Suprapubic skin (tissue), 4 donors: ENCODE measurements at regions not wholly inside any gene's neighbourhood (a gene's known extent, or its start where the extent isn't known, plus 50 kb on each side); places are given as distances from the start of the nearest gene placed in this dataset.
"Not testable (repeated sequence)": the region's sequence is repeated elsewhere in the genome, so short reads cannot be mapped to it uniquely, and the experiment has no call there.

Experiments
- DNase-seq, 2 donors: peaks; one replicate each; pipeline ENCODE4 v3.0.0-alpha.2; 2019; ENCODE audit warnings: low spot score in 2 of 2
- H3K27ac ChIP-seq: fragments of 200-600 bp; sonication (generic); one replicate; pipeline ENCODE4 v1.5.1; 2019
- H3K27me3 ChIP-seq: fragments of 200-600 bp; sonication (generic); one replicate; pipeline ENCODE4 v1.5.1; 2019
- H3K36me3 ChIP-seq: fragments of 200-600 bp; sonication (generic); one replicate; pipeline ENCODE4 v1.5.1; 2019
- H3K4me1 ChIP-seq: fragments of 200-600 bp; sonication (generic); one replicate; pipeline ENCODE4 v1.5.1; 2019
- H3K4me3 ChIP-seq: fragments of 200-600 bp; sonication (generic); one replicate; pipeline ENCODE4 v1.5.1; 2019; ENCODE audit warnings: mild to moderate bottlenecking
- H3K9me3 ChIP-seq: fragments of 200-600 bp; sonication (generic); one replicate; pipeline ENCODE4 v1.5.1; 2019
- CTCF ChIP-seq, 2 donors: fragments of 200-600 bp in 1 of 2; fragments of 450-650 bp in 1 of 2; sonication (generic) in 1 of 2; IDR thresholded peaks; one replicate each; pipeline ENCODE4 v1.5.1; 2016 to 2019; ENCODE audit warnings: antibody characterized with exemption in 2 of 2, mild to moderate bottlenecking in 1 of 2, moderate library complexity in 1 of 2
- EP300 ChIP-seq: sonication (generic); formaldehyde crosslinking; IDR thresholded peaks from one replicate; pipeline ENCODE4 v1.6.1; 2017; ENCODE audit warnings: antibody characterized with exemption
- POLR2A ChIP-seq, 2 donors: fragments of 450-650 bp; IDR thresholded peaks; one replicate each; pipeline ENCODE4 v1.6.1; 2017; ENCODE audit warnings: antibody characterized with exemption in 2 of 2, mild to moderate bottlenecking in 2 of 2, moderate library complexity in 2 of 2
- POLR2AphosphoS5 ChIP-seq, 3 donors: sonication (generic); formaldehyde crosslinking; IDR thresholded peaks; one replicate each; pipeline ENCODE4 v1.6.1; 2017; ENCODE audit warnings: antibody characterized with exemption in 3 of 3
- WGBS: methylation state at CpG from one replicate; pipeline ENCODE4 v1.1.5; 2018; 5-methylcytosine and 5-hydroxymethylcytosine counted together

DNA sequence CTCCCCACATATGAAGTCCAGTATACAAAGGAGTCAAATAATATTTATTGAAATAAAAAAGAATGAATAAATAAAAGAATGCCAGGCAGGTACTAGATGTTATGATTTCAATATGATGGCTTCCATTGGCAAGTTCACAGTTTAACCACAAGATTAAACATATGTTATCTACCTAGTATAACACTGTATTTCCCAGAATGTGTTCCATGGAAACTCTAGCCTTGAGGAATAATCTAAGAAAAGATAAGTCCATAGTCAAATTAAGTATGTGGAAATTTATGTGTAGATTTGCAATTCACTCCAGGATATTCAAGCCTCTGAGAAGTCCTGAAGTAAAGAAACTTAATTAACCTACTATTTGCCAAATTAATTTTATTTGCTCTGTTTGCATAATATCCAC is 71.1 kb upstream of the FMNL2 start:
- H3K27ac ChIP-seq, result no peak overlapping the region
- TF ChIP-seq EP300 (no peak), CTCF (IDR thresholded peaks at IDR 0.05) (no peak), POLR2AphosphoS5 (IDR thresholded peaks at IDR 0.05) (no peak), POLR2A (IDR thresholded peaks at IDR 0.05) (no peak)
- no peaks in the 10 kb centered on the region for H3K27me3 ChIP-seq
- H3K9me3 ChIP-seq, result no peaks in the 10 kb centered on the region
- no peak for DNase-seq
- H3K36me3 ChIP-seq, result no peaks in the 10 kb centered on the region
- no peak overlapping the region for H3K4me3 ChIP-seq
- H3K4me1 ChIP-seq, result no peaks in the 10 kb centered on the region

DNA sequence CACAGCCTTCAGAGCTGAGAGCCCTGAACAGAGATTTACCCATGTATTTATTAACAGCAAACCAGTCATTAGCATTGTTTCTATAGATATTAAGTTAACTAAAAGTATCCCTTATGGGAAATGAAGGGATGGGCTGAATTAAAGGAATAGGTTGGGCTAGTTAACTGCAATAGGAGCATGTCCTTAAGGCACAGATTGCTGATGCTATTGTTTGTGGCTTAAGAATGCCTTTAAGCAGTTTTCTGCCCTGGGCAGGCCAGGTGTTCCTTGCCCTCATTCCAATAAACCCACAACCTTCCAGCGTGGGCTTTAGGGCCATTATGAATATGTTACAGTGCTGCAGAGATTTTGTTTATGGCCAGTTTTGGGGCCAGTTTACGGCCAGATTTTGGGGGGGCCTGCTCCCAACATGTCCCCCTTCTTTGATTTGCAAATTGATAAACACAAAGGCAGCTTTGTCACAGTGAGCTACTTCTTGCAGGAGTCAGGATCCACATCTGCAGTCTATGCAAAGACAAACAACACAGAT is 61.2 kb upstream of the FMNL2 start:
- not testable (repeated sequence) for H3K36me3 ChIP-seq, H3K27ac ChIP-seq
- whole genome bisulfite sequencing, result 93% methylated on average over 2 of the region's 2 CpGs

DNA sequence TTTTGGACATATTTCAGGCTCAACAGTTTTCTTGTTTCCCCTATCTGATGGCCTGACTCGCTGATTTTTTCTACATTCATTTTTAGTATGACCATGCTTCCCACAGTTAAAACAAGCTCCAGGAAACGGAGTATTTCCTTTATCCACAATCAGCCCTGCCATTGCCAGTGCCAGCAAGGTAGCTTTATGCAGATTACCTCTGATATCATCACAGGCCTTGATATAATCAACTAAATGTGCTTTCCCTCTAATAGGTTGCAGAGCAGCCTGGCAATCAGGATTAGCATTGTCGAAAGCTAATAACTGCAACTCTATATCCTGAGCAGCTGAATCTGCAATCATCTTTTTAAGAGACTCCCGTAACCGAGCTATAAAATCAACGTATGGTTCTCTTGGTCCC is 57.1 kb upstream of the FMNL2 start:
- H3K4me3 ChIP-seq, H3K27me3 ChIP-seq, H3K36me3 ChIP-seq, H3K4me1 ChIP-seq, H3K9me3 ChIP-seq, DNase-seq, H3K27ac ChIP-seq: not testable (repeated sequence)
- 79% methylated on average over 6 of the region's 6 CpGs for WGBS

More for the DNA sequence above, 61.2 kb upstream of the FMNL2 start:
- H3K4me3 ChIP-seq, H3K4me1 ChIP-seq, H3K9me3 ChIP-seq, DNase-seq, H3K27me3 ChIP-seq: not testable (repeated sequence)

DNA sequence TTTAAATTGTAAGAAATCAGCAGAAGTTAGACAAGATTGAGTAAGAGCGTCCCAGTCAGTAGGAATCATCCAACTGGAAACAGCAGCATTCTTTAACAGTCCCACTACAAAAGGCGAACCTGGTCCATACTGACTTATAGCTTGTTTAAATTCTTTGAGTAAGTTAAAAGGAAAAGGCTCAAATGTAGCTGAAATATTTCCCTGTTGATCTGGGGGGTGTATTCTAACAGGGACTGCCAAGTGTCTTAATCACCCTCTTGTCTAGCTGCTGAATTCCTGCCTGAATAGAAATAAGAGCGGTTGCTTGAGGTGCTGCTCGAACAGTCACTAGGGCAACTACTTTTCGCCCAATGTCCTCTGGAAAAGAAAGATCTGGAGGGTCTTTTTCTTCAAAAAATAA is 56.4 kb upstream of the FMNL2 start:
- Histone ChIP-seq H3K4me1 (no peaks in the 10 kb centered on the region), H3K4me3 (no peak overlapping the region), H3K27ac (no peak overlapping the region), H3K27me3 (no peaks in the 10 kb centered on the region), H3K9me3 (no peaks in the 10 kb centered on the region), H3K36me3 (no peaks in the 10 kb centered on the region)
- no peak for DNase-seq
- TF ChIP-seq EP300 (no peak), POLR2A (IDR thresholded peaks at IDR 0.05) (no peak), POLR2AphosphoS5 (IDR thresholded peaks at IDR 0.05) (no peak), CTCF (IDR thresholded peaks at IDR 0.05) (no peak)
- 95% methylated on average over 5 of the region's 5 CpGs for WGBS

DNA sequence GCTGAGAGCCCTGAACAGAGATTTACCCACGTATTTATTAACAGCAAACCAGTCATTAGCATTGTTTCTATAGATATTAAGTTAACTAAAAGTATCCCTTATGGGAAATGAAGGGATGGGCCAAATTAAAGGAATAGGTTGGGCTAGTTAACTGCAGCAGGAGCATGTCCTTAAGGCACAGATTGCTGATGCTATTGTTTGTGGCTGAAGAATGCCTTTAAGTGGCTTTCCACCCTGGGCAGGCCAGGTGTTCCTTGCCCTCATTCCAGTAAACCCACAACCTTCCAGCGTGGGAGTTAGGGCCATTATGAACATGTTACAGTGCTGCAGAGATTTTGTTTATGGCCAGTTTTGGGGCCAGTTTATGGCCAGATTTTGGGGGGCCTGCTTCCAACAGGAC is 55.6 kb upstream of the FMNL2 start:
- 85% methylated on average over 2 of the region's 2 CpGs for WGBS
- not testable (repeated sequence) for DNase-seq, H3K36me3 ChIP-seq, H3K4me1 ChIP-seq, H3K27ac ChIP-seq, H3K27me3 ChIP-seq, H3K4me3 ChIP-seq, H3K9me3 ChIP-seq

- Histone ChIP-seq H3K27ac (no peak overlapping the region), H3K9me3 (no peaks in the 10 kb centered on the region), H3K27me3 (no peaks in the 10 kb centered on the region), H3K4me1 (no peaks in the 10 kb centered on the region), H3K4me3 (no peak overlapping the region), H3K36me3 (no peaks in the 10 kb centered on the region)
- no peak for DNase-seq
- TF ChIP-seq POLR2A (IDR thresholded peaks at IDR 0.05), result no peak
- TF ChIP-seq EP300, result no peak
- no peak for TF ChIP-seq CTCF (IDR thresholded peaks at IDR 0.05)
- TF ChIP-seq POLR2AphosphoS5 (IDR thresholded peaks at IDR 0.05), result no peak
- WGBS, result 94% methylated on average over 2 of the region's 2 CpGs
Measured at GRCh38 chr2:152280780-152281179, 54.2 kb upstream of the FMNL2 start.

DNA sequence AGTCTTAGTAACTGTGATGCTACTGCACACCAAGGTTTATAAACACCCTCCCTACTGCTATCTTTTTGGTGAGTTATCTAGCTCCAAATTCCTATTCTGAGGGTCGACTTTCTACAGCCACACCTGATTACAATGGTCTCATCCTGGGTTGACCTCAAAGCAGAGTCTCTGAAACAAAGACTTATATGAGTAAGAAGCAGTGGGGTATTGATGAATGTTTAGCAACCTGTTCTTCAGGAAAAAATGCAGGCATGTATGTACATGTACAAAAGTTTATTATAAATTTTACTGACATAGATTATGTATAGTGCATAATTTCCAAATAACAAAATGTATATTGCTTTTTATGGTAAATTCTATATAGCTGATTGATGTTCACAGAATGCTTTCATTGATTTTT is 51.6 kb upstream of the FMNL2 start:
- Histone ChIP-seq H3K27ac (no peak overlapping the region), H3K9me3 (no peaks in the 10 kb centered on the region), H3K36me3 (no peaks in the 10 kb centered on the region), H3K27me3 (no peaks in the 10 kb centered on the region), H3K4me1 (no peaks in the 10 kb centered on the region), H3K4me3 (no peak overlapping the region)
- WGBS, result 69% methylated on average over 1 of the region's 1 CpG
- TF ChIP-seq EP300, result no peak
- no peak for TF ChIP-seq POLR2AphosphoS5 (IDR thresholded peaks at IDR 0.05)
- TF ChIP-seq POLR2A (IDR thresholded peaks at IDR 0.05), result no peak
- TF ChIP-seq CTCF (IDR thresholded peaks at IDR 0.05), result no peak
- DNase-seq, result no peak
